Testis (tissue), 2 donors: ENCODE measurements at regions not wholly inside any gene's neighbourhood (a gene's known extent, or its start where the extent isn't known, plus 50 kb on each side); places are given as distances from the start of the nearest gene placed in this dataset.

ENCODE experiments used
- DNase-seq: peaks from one replicate; pipeline ENCODE4 v3.0.0-alpha.2; 2019
- H3K27ac ChIP-seq, 2 donors: fragments of 200-600 bp; sonication (generic); one replicate each; pipeline ENCODE4 v1.5.1; 2019
- H3K27me3 ChIP-seq: fragments of 200-600 bp; sonication (generic); one replicate; pipeline ENCODE4 v1.5.1; 2019
- H3K36me3 ChIP-seq: fragments of 200-600 bp; sonication (generic); one replicate; pipeline ENCODE4 v1.5.1; 2017; ENCODE audit warnings: low read depth; ENCODE audit errors: missing control alignments
- H3K4me1 ChIP-seq: fragments of 200-600 bp; sonication (generic); one replicate; pipeline ENCODE4 v1.5.1; 2019
- H3K4me3 ChIP-seq, 2 donors: fragments of 200-600 bp; sonication (generic); one replicate each; pipeline ENCODE4 v1.5.1; 2017 to 2019
- H3K9me3 ChIP-seq: fragments of 200-600 bp; sonication (generic); one replicate; pipeline ENCODE4 v1.5.1; 2017
- CTCF ChIP-seq, 3 experiments: fragments of 450-650 bp in 2 of 3; fragments of 200-600 bp in 1 of 3; sonication (generic) in 1 of 3; IDR thresholded peaks; one replicate each; pipeline ENCODE4 v1.5.1; 2016 to 2019; ENCODE audit warnings: antibody characterized with exemption in 3 of 3, mild to moderate bottlenecking in 2 of 3, moderate library complexity in 1 of 3
- POLR2A ChIP-seq: fragments of 450-650 bp; IDR thresholded peaks from one replicate; pipeline ENCODE4 v1.6.1; 2017; ENCODE audit warnings: antibody characterized with exemption, mild to moderate bottlenecking, moderate library complexity
- WGBS, 2 donors: methylation state at CpG; one replicate each; pipeline ENCODE4 v1.1.5; 2018; 5-methylcytosine and 5-hydroxymethylcytosine counted together
- intact Hi-C: fragments of 100-400 bp; cut with DNase I; formaldehyde crosslinking; loops from one replicate; pipeline ENCODE4 v1.15.1; 2023; ENCODE audit warnings: low total_unique reads
- microRNA-seq, 2 donors: library from miRNA; unstranded; fragments of <30 nt; microRNA quantifications; one replicate each; pipeline ENCODE4, GENCODE V29; 2016; ENCODE audit warnings: borderline number of aligned reads in 2 of 2, borderline replicate concordance in 1 of 2
- small RNA-seq, 2 donors: library from RNA; depleted of rRNA; stranded (forward); fragments of <200 nt; gene quantifications; one replicate each; pipeline ENCODE3, GENCODE V24; 2016

GRCh38 chr12:110983811-110984210 is 63.4 kb upstream of the MYL2 start:
- Histone ChIP-seq H3K27me3 (no peaks in the 10 kb centered on the region), H3K4me1 (no peaks in the 10 kb centered on the region), H3K4me3 (no peak overlapping the region), H3K9me3 (no peaks in the 10 kb centered on the region), H3K36me3 (no peaks in the 10 kb centered on the region), H3K27ac (no peak overlapping the region)
- no peak for DNase-seq
- intact Hi-C loops = no loop called here
- TF ChIP-seq POLR2A = no peak
- no peak for TF ChIP-seq CTCF (IDR thresholded peaks at IDR 0.05)
- 82 to 83% methylated on average over 7 of the region's 7 CpGs for WGBS, 2 donors

- TF ChIP-seq CTCF (IDR thresholded peaks at IDR 0.05) = no peak
- WGBS, 2 donors = 86 to 100% methylated on average over 2 to 3 of the region's 3 CpGs
- peaks cover under 1% of the 10 kb centered on the region for H3K4me1 ChIP-seq
- H3K27me3 ChIP-seq = no peaks in the 10 kb centered on the region
- no peaks in the 10 kb centered on the region for H3K9me3 ChIP-seq
- no peak for DNase-seq
- H3K4me3 ChIP-seq = no peak overlapping the region
- intact Hi-C loops = no loop called here
- no peaks in the 10 kb centered on the region for H3K36me3 ChIP-seq
- no peak overlapping the region for H3K27ac ChIP-seq
These were observed 52.5 kb upstream of the MYL2 start for GRCh38 chr12:110972866-110973265.

- Histone ChIP-seq H3K9me3 (no peaks in the 10 kb centered on the region), H3K27me3 (no peaks in the 10 kb centered on the region), H3K36me3 (no peaks in the 10 kb centered on the region), H3K4me3 (no peak overlapping the region), H3K4me1 (no peaks in the 10 kb centered on the region), H3K27ac (no peak overlapping the region)
- 50 to 70% methylated on average over 12 of the region's 12 CpGs for WGBS, 2 donors
- DNase-seq = peak; percentile 27
- TF ChIP-seq POLR2A = no peak
- no peak for TF ChIP-seq CTCF (IDR thresholded peaks at IDR 0.05)
- intact Hi-C loops = no loop called here
These were observed 51.6 kb upstream of the MYL2 start for GRCh38 chr12:110971936-110972335.

DNA sequence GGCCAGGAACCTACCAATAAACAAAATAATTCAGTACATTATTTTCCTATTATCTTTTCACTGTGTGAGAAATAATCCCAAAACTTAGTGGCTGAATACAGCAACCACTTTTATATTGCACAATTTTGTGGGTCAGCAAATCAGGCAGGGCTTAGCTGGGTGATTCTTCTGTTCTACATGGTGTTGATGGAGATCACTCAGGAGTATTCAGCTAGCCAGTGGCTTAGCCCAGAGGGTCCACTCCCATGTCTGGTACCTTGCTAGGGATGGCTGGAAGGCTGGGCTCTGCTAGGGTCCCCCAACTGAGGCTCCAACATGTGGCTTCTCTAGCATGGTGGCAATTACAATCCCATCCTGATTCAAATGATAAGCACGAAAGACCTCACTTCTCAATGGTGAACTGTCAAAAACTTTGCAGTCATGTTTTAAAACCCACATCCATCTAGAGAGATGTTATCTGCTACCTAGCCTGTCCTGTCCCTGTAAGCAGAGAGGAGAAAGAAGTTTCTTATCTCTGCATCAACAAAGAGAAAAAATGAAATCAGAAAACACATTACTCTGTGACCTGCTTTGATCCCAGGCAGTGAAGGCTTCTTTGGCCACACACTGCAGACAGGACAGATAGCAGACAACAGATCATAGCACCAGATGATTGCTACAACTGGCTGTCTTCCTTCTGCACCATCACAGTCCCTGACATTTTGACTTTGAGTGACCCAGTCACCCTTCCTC is 51.0 kb upstream of the MYL2 start:
- TF ChIP-seq CTCF (IDR thresholded peaks at IDR 0.05) (no peak), POLR2A (no peak)
- DNase-seq = no peak
- intact Hi-C loops = no loop called here
- no peaks in the 10 kb centered on the region for H3K36me3 ChIP-seq
- no peaks in the 10 kb centered on the region for H3K9me3 ChIP-seq
- no peak overlapping the region for H3K4me3 ChIP-seq
- H3K4me1 ChIP-seq = no peaks in the 10 kb centered on the region
- H3K27me3 ChIP-seq = no peaks in the 10 kb centered on the region
- WGBS, 2 donors = 89 to 91% methylated on average over 1 of the region's 1 CpG
- H3K27ac ChIP-seq = no peak overlapping the region

Small RNAs in the stretch of these regions (microRNA-seq; reads per million reads assigned to microRNA genes)
- gene MIR6760 = 0 reads per million in 2 donors

Small RNAs in the stretch of these regions (small RNA-seq; reads per million reads assigned to genes)
- 0 reads per million in 2 donors for gene MIR6760
